SU-DHL-6 (cell line): ENCODE measurements at regions not wholly inside any gene's neighbourhood (a gene's known extent, or its start where the extent isn't known, plus 50 kb on each side); places are given as distances from the start of the nearest gene placed in this dataset.

Experiments used
- EZH2phosphoT487 ChIP-seq: fragments of 200-600 bp; sonication (generic), shearing (Covaris generic); conservative IDR thresholded peaks from 2 replicates; pipeline ENCODE4 v1.6.1; 2018; ENCODE audit warnings: mild to moderate bottlenecking, antibody characterized with exemption, low read length, moderate library complexity, mixed read lengths
- TF ChIP-seq, protein P1 (sequence below): fragments of 200-600 bp; sonication (generic); IDR thresholded peaks from one replicate; pipeline ENCODE4 v1.5.1; 2017; ENCODE audit warnings: antibody characterized with exemption, mild to moderate bottlenecking, low read length, moderate library complexity; ENCODE audit not compliant: insufficient read depth, poor library complexity, severe bottlenecking

DNA sequence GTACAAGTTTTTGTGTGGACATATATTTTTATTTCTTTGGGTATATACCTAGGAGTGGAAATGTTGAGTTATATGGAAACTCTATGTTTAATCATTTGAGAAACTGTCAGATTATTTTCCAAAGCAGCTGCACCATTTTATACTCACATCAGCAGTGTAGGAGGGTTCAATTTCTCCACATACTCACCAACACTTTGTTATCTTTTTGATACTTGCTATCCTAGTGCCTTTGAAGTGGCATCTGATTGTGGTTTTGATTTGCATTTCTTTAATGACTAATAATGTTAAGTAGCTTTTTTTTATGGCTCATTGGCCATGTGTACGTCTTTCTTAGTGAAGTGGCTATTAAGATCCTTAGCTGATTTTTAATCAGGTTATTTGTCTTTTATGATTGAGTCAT, 64.7 kb upstream of the SLC8A1 start:
- TF ChIP-seq, protein P1, sequence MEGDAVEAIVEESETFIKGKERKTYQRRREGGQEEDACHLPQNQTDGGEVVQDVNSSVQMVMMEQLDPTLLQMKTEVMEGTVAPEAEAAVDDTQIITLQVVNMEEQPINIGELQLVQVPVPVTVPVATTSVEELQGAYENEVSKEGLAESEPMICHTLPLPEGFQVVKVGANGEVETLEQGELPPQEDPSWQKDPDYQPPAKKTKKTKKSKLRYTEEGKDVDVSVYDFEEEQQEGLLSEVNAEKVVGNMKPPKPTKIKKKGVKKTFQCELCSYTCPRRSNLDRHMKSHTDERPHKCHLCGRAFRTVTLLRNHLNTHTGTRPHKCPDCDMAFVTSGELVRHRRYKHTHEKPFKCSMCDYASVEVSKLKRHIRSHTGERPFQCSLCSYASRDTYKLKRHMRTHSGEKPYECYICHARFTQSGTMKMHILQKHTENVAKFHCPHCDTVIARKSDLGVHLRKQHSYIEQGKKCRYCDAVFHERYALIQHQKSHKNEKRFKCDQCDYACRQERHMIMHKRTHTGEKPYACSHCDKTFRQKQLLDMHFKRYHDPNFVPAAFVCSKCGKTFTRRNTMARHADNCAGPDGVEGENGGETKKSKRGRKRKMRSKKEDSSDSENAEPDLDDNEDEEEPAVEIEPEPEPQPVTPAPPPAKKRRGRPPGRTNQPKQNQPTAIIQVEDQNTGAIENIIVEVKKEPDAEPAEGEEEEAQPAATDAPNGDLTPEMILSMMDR: no peak
- no peak for TF ChIP-seq EZH2phosphoT487
